Central memory CD4-positive, alpha-beta T cell (primary cell): ENCODE measurements at regions not wholly inside any gene's neighbourhood (a gene's known extent, or its start where the extent isn't known, plus 50 kb on each side); places are given as distances from the start of the nearest gene placed in this dataset.
"Not testable (repeated sequence)": the region's sequence is repeated elsewhere in the genome, so short reads cannot be mapped to it uniquely, and the experiment has no call there.

Source experiments
- DNase-seq: peaks from one replicate; pipeline ENCODE4 v3.0.0; 2022

- no peak for DNase-seq
These were observed 680.7 kb upstream of the SALL1 start for GRCh38 chr16:51831595-51832367.

GRCh38 chr16:51831034-51831433 lies 680.0 kb upstream of the SALL1 start:
- DNase-seq, result not testable (repeated sequence)

- DNase-seq, result no peak
These were observed 674.7 kb upstream of the SALL1 start for GRCh38 chr16:51825779-51826178.

- DNase-seq, result no peak
These were observed 671.4 kb upstream of the SALL1 start for GRCh38 chr16:51822471-51822870.

GRCh38 chr16:51821527-51821926 lies 670.5 kb upstream of the SALL1 start:
- no peak for DNase-seq

- no peak for DNase-seq
These were observed 669.1 kb upstream of the SALL1 start for GRCh38 chr16:51820176-51820575.

- no peak for DNase-seq
These were observed 667.4 kb upstream of the SALL1 start for GRCh38 chr16:51818342-51818944.

- no peak for DNase-seq
These were observed 665.9 kb upstream of the SALL1 start for GRCh38 chr16:51816929-51817328.

GRCh38 chr16:51815523-51815922 lies 664.5 kb upstream of the SALL1 start:
- no peak for DNase-seq

- no peak for DNase-seq
These were observed 663.5 kb upstream of the SALL1 start for GRCh38 chr16:51814617-51815016.

- no peak for DNase-seq
These were observed 662.5 kb upstream of the SALL1 start for GRCh38 chr16:51813609-51814008.

- DNase-seq, result no peak
These were observed 661.9 kb upstream of the SALL1 start for GRCh38 chr16:51812945-51813344.

- no peak for DNase-seq
These were observed 656.5 kb upstream of the SALL1 start for GRCh38 chr16:51807551-51807950.

GRCh38 chr16:51801635-51802034 lies 650.6 kb upstream of the SALL1 start:
- no peak for DNase-seq

GRCh38 chr16:51797669-51798259 lies 646.7 kb upstream of the SALL1 start:
- DNase-seq, result no peak

GRCh38 chr16:51779240-51779639 lies 628.2 kb upstream of the SALL1 start:
- no peak for DNase-seq

GRCh38 chr16:51773071-51773890 lies 622.2 kb upstream of the SALL1 start:
- no peak for DNase-seq

GRCh38 chr16:51766739-51767138 lies 615.7 kb upstream of the SALL1 start:
- DNase-seq, result no peak

GRCh38 chr16:51763072-51763661 lies 612.1 kb upstream of the SALL1 start:
- no peak for DNase-seq

GRCh38 chr16:51762081-51762996 lies 611.3 kb upstream of the SALL1 start:
- no peak for DNase-seq

- no peak for DNase-seq
These were observed 609.9 kb upstream of the SALL1 start for GRCh38 chr16:51761001-51761400.

- no peak for DNase-seq
These were observed 608.9 kb upstream of the SALL1 start for GRCh38 chr16:51759999-51760398.
